ENCODE measurements at regions not wholly inside any gene's neighbourhood (a gene's known extent, or its start where the extent isn't known, plus 50 kb on each side); places are given as distances from the start of the nearest gene placed in this dataset.

- H3K9me3 ChIP-seq, result no peaks in the 10 kb centered on the region
- no peak overlapping the region for H3K4me3 ChIP-seq
- peaks cover 0 to 9% (median 0%) of the 10 kb centered on the region in 4 donors for H3K4me1 ChIP-seq
- H3K27me3 ChIP-seq, result no peaks in the 10 kb centered on the region
- TF ChIP-seq EP300 (IDR thresholded peaks at IDR 0.05) (no peak), POLR2A (IDR thresholded peaks at IDR 0.05) (no peak), POLR2AphosphoS5 (IDR thresholded peaks at IDR 0.05) (peak in 1 of 4 donors; percentile 28)
- DNase-seq, result no peak
- H3K36me3 ChIP-seq, result no peaks in the 10 kb centered on the region
- no peak overlapping the region for H3K27ac ChIP-seq
- 75 to 83% methylated on average over 4 of the region's 4 CpGs for WGBS, 2 donors
- intact Hi-C loops (cut with DNase I), result no loop called here
Measured at GRCh38 chr2:198220763-198221610, 416.6 kb downstream of the PLCL1 start.

GRCh38 chr2:198219292-198219691 is 414.9 kb downstream of the PLCL1 start:
- H3K27me3 ChIP-seq, result no peaks in the 10 kb centered on the region
- no peak for DNase-seq
- TF ChIP-seq EP300 (IDR thresholded peaks at IDR 0.05), result no peak
- no peak for TF ChIP-seq POLR2A (IDR thresholded peaks at IDR 0.05)
- no peak for TF ChIP-seq POLR2AphosphoS5 (IDR thresholded peaks at IDR 0.05)
- TF ChIP-seq CTCF (IDR thresholded peaks at IDR 0.05), result no peak
- intact Hi-C loops (cut with DNase I), result no loop called here
- peaks cover 0 to 9% (median 0%) of the 10 kb centered on the region in 4 donors for H3K4me1 ChIP-seq
- no peak overlapping the region for H3K27ac ChIP-seq
- 79% methylated on average over 2 of the region's 2 CpGs for WGBS, 2 donors
- no peaks in the 10 kb centered on the region for H3K9me3 ChIP-seq
- no peaks in the 10 kb centered on the region for H3K36me3 ChIP-seq
- no peak overlapping the region for H3K4me3 ChIP-seq

GRCh38 chr2:198214114-198214596 is 409.8 kb downstream of the PLCL1 start:
- no peaks in the 10 kb centered on the region for H3K36me3 ChIP-seq
- TF ChIP-seq CTCF (IDR thresholded peaks at IDR 0.05) (no peak), POLR2AphosphoS5 (IDR thresholded peaks at IDR 0.05) (no peak), POLR2A (IDR thresholded peaks at IDR 0.05) (no peak), EP300 (IDR thresholded peaks at IDR 0.05) (no peak)
- H3K27ac ChIP-seq, result no peak overlapping the region
- intact Hi-C loops (cut with DNase I), result no loop called here
- no peak overlapping the region for H3K4me3 ChIP-seq
- no peaks in the 10 kb centered on the region for H3K4me1 ChIP-seq
- no peak for DNase-seq
- H3K9me3 ChIP-seq, result no peaks in the 10 kb centered on the region
- H3K27me3 ChIP-seq, result no peaks in the 10 kb centered on the region
- WGBS, 2 donors, result 87 to 91% methylated on average over 5 of the region's 5 CpGs

- Histone ChIP-seq H3K36me3 (no peaks in the 10 kb centered on the region), H3K4me3 (no peak overlapping the region), H3K27me3 (no peaks in the 10 kb centered on the region), H3K4me1 (no peaks in the 10 kb centered on the region), H3K9me3 (no peaks in the 10 kb centered on the region), H3K27ac (no peak overlapping the region)
- no peak for TF ChIP-seq CTCF (IDR thresholded peaks at IDR 0.05)
- TF ChIP-seq POLR2A (IDR thresholded peaks at IDR 0.05), result no peak
- TF ChIP-seq EP300 (IDR thresholded peaks at IDR 0.05), result no peak
- no peak for TF ChIP-seq POLR2AphosphoS5 (IDR thresholded peaks at IDR 0.05)
- intact Hi-C loops (cut with DNase I), result no loop called here
- DNase-seq, result no peak
- 71 to 76% methylated on average over 1 of the region's 1 CpG for WGBS, 2 donors
Measured at GRCh38 chr2:198213253-198213652, 408.9 kb downstream of the PLCL1 start.

- no peak overlapping the region for H3K4me3 ChIP-seq
- no peak for DNase-seq
- H3K4me1 ChIP-seq, result no peaks in the 10 kb centered on the region
- no peaks in the 10 kb centered on the region for H3K36me3 ChIP-seq
- intact Hi-C loops (cut with DNase I), result no loop called here
- TF ChIP-seq EP300 (IDR thresholded peaks at IDR 0.05) (no peak), POLR2A (IDR thresholded peaks at IDR 0.05) (no peak), CTCF (IDR thresholded peaks at IDR 0.05) (no peak), POLR2AphosphoS5 (IDR thresholded peaks at IDR 0.05) (no peak)
- no peaks in the 10 kb centered on the region for H3K9me3 ChIP-seq
- no peaks in the 10 kb centered on the region for H3K27me3 ChIP-seq
- WGBS, 2 donors, result 90 to 96% methylated on average over 2 of the region's 2 CpGs
- no peak overlapping the region for H3K27ac ChIP-seq
Measured at GRCh38 chr2:198211706-198212105, 407.3 kb downstream of the PLCL1 start.

Data from sigmoid colon (tissue), 6 donors.